ENCODE measurements at regions not wholly inside any gene's neighbourhood (a gene's known extent, or its start where the extent isn't known, plus 50 kb on each side); places are given as distances from the start of the nearest gene placed in this dataset.

DNA sequence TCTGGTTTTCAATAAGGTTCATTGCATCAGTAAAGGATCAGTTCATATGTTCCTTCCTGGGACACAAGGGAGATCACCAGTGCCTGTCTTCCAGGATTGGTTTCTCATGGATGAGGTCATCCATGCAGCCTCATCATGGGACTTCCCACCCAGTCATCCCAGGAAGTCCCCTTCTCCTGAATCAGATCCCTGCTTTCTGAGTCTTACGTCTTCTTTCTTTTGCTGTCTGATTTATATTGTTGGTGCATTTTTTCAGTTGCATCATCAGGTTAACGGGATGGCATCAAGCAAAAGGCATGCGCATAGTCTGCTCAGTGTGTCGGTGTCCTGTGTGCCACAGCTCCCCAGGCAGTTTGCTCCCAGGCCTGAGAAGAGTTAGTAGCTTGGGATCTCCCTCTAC, 105.9 kb downstream of the SOX11 start:
- no peak for ATAC-seq
- no peak for TF ChIP-seq ZNF565 (CRISPR knock-in tag; conservative IDR thresholded peaks at IDR 0.05; ENCODE audit: low read depth)
- TF ChIP-seq, protein P1, sequence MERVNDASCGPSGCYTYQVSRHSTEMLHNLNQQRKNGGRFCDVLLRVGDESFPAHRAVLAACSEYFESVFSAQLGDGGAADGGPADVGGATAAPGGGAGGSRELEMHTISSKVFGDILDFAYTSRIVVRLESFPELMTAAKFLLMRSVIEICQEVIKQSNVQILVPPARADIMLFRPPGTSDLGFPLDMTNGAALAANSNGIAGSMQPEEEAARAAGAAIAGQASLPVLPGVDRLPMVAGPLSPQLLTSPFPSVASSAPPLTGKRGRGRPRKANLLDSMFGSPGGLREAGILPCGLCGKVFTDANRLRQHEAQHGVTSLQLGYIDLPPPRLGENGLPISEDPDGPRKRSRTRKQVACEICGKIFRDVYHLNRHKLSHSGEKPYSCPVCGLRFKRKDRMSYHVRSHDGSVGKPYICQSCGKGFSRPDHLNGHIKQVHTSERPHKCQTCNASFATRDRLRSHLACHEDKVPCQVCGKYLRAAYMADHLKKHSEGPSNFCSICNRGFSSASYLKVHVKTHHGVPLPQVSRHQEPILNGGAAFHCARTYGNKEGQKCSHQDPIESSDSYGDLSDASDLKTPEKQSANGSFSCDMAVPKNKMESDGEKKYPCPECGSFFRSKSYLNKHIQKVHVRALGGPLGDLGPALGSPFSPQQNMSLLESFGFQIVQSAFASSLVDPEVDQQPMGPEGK (CRISPR knock-in tag; IDR thresholded peaks at IDR 0.05; ENCODE audit: borderline replicate concordance), result no peak
- TF ChIP-seq TOX (CRISPR knock-in tag; IDR thresholded peaks at IDR 0.05; ENCODE audit: borderline replicate concordance), result no peak
- TF ChIP-seq, protein P2, sequence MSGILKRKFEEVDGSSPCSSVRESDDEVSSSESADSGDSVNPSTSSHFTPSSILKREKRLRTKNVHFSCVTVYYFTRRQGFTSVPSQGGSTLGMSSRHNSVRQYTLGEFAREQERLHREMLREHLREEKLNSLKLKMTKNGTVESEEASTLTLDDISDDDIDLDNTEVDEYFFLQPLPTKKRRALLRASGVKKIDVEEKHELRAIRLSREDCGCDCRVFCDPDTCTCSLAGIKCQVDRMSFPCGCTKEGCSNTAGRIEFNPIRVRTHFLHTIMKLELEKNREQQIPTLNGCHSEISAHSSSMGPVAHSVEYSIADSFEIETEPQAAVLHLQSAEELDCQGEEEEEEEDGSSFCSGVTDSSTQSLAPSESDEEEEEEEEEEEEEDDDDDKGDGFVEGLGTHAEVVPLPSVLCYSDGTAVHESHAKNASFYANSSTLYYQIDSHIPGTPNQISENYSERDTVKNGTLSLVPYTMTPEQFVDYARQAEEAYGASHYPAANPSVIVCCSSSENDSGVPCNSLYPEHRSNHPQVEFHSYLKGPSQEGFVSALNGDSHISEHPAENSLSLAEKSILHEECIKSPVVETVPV (CRISPR knock-in tag; IDR thresholded peaks at IDR 0.05), result no peak

DNA sequence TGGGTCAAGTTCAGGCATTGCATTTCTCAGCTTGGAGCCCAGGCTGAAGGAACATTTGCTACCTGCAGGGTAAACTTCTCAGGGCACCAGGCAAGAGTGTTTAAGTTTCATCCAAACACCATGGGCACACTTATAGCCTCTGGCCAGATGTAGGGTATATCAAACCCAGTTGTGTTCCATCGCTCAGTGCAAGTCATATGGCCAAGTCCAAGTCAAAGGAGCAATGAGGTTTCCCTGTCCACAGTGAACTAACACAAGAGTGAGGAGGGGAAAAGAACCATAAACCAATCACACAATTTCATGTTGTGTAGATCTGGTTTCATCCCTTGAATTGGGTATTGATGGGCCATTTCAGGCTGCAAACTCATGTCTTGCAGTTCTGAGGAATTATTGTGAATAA, 107.2 kb downstream of the SOX11 start:
- TF ChIP-seq OSR1 (CRISPR knock-in tag; IDR thresholded peaks at IDR 0.05), result no peak
- no peak for TF ChIP-seq ZNF565 (CRISPR knock-in tag; conservative IDR thresholded peaks at IDR 0.05; ENCODE audit: low read depth)
- TF ChIP-seq CSDC2 (CRISPR knock-in tag; IDR thresholded peaks at IDR 0.05), result no peak
- TF ChIP-seq ZNF70 (CRISPR knock-in tag; IDR thresholded peaks at IDR 0.05), result no peak
- TF ChIP-seq SNAI2 (CRISPR knock-in tag; IDR thresholded peaks at IDR 0.05), result no peak
- TF ChIP-seq, protein P2 (CRISPR knock-in tag; IDR thresholded peaks at IDR 0.05), result no peak
- TF ChIP-seq, protein P3, sequence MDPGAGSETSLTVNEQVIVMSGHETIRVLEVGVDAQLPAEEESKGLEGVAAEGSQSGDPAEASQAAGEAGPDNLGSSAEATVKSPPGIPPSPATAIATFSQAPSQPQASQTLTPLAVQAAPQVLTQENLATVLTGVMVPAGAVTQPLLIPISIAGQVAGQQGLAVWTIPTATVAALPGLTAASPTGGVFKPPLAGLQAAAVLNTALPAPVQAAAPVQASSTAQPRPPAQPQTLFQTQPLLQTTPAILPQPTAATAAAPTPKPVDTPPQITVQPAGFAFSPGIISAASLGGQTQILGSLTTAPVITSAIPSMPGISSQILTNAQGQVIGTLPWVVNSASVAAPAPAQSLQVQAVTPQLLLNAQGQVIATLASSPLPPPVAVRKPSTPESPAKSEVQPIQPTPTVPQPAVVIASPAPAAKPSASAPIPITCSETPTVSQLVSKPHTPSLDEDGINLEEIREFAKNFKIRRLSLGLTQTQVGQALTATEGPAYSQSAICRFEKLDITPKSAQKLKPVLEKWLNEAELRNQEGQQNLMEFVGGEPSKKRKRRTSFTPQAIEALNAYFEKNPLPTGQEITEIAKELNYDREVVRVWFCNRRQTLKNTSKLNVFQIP (CRISPR knock-in tag; IDR thresholded peaks at IDR 0.05; ENCODE audit: borderline replicate concordance, low read depth), result no peak
- TF ChIP-seq ZC3H10 (CRISPR knock-in tag; IDR thresholded peaks at IDR 0.05), result no peak
- TF ChIP-seq RARB (CRISPR knock-in tag; IDR thresholded peaks at IDR 0.05), result no peak
- no peak for TF ChIP-seq GLIS3 (CRISPR knock-in tag; IDR thresholded peaks at IDR 0.05)
- TF ChIP-seq ZNF8 (CRISPR knock-in tag; IDR thresholded peaks at IDR 0.05), result no peak
- no peak for TF ChIP-seq TOX (CRISPR knock-in tag; IDR thresholded peaks at IDR 0.05; ENCODE audit: borderline replicate concordance)
- TF ChIP-seq, protein P1 (CRISPR knock-in tag; IDR thresholded peaks at IDR 0.05; ENCODE audit: borderline replicate concordance), result no peak
- no peak for TF ChIP-seq BACH2 (CRISPR knock-in tag; IDR thresholded peaks at IDR 0.05; ENCODE audit: borderline replicate concordance)
- no peak for TF ChIP-seq ZFP30 (CRISPR knock-in tag; IDR thresholded peaks at IDR 0.05)
- TF ChIP-seq ESRRG (CRISPR knock-in tag; IDR thresholded peaks at IDR 0.05), result no peak
- TF ChIP-seq, protein P4, sequence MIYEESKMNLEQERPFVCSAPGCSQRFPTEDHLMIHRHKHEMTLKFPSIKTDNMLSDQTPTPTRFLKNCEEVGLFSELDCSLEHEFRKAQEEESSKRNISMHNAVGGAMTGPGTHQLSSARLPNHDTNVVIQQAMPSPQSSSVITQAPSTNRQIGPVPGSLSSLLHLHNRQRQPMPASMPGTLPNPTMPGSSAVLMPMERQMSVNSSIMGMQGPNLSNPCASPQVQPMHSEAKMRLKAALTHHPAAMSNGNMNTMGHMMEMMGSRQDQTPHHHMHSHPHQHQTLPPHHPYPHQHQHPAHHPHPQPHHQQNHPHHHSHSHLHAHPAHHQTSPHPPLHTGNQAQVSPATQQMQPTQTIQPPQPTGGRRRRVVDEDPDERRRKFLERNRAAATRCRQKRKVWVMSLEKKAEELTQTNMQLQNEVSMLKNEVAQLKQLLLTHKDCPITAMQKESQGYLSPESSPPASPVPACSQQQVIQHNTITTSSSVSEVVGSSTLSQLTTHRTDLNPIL (CRISPR knock-in tag; IDR thresholded peaks at IDR 0.05; ENCODE audit: low read depth), result no peak
- ATAC-seq, result no peak

DNA sequence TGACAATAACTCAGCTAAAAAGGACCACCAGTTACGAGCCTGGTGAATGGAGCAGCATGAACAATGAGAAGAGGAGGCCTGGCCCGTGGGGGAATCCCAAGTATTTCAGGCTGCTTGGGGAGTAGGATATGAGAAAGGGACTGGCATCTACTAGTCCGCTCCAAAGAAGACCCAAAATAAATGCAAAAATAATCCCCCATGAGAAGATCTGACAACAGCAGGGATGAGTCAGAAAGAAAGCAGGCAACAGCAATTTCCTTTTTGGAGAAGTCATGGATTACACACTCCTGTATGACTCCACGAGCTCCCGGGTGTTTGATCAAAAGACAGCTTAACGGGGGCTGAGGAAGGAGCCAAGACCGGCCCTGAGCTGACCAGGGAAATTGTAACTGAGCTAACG, 111.4 kb downstream of the SOX11 start:
- no peak for ATAC-seq
- TF ChIP-seq, protein P3 (CRISPR knock-in tag; IDR thresholded peaks at IDR 0.05; ENCODE audit: borderline replicate concordance, low read depth), result no peak

Measured in SK-N-SH treated with all-trans-retinoic acid at 6 μM for 48 hours (cell line).